Right kidney (tissue), 1 donor: ENCODE measurements at regions not wholly inside any gene's neighbourhood (a gene's known extent, or its start where the extent isn't known, plus 50 kb on each side); places are given as distances from the start of the nearest gene placed in this dataset.
A peak's percentile ranks its signal among the peaks of the same experiment; 100 is the strongest.
"Not testable (repeated sequence)": the region's sequence is repeated elsewhere in the genome, so short reads cannot be mapped to it uniquely, and the experiment has no call there.

Experiments used
- DNase-seq: peaks from one replicate; pipeline ENCODE4 v3.0.0-alpha.2; 2016

GRCh38 chr12:67843257-67843656 lies 146.0 kb upstream of the IFNG-AS1 start:
- DNase-seq: no peak

- no peak for DNase-seq
These were observed 136.5 kb upstream of the IFNG-AS1 start for GRCh38 chr12:67852701-67853100.

GRCh38 chr12:67853204-67853603 lies 136.0 kb upstream of the IFNG-AS1 start:
- DNase-seq: no peak

GRCh38 chr12:67854351-67854750 lies 134.9 kb upstream of the IFNG-AS1 start:
- no peak for DNase-seq

- DNase-seq: no peak
These were observed 134.1 kb upstream of the IFNG-AS1 start for GRCh38 chr12:67855103-67855502.

- no peak for DNase-seq
These were observed 118.0 kb upstream of the IFNG-AS1 start for GRCh38 chr12:67871231-67871630.

- DNase-seq: no peak
These were observed 115.9 kb upstream of the IFNG-AS1 start for GRCh38 chr12:67873355-67873754.

- DNase-seq: no peak
These were observed 112.8 kb upstream of the IFNG-AS1 start for GRCh38 chr12:67876305-67876915.

- DNase-seq: no peak
These were observed 111.5 kb upstream of the IFNG-AS1 start for GRCh38 chr12:67877727-67878126.

GRCh38 chr12:67879937-67880336 lies 109.3 kb upstream of the IFNG-AS1 start:
- DNase-seq: no peak

GRCh38 chr12:67881565-67881964 lies 107.7 kb upstream of the IFNG-AS1 start:
- no peak for DNase-seq

GRCh38 chr12:67884596-67884995 lies 104.7 kb upstream of the IFNG-AS1 start:
- no peak for DNase-seq

GRCh38 chr12:67885375-67886169 lies 103.7 kb upstream of the IFNG-AS1 start:
- no peak for DNase-seq

- DNase-seq: no peak
These were observed 102.2 kb upstream of the IFNG-AS1 start for GRCh38 chr12:67887065-67887464.

- DNase-seq: no peak
These were observed 99.3 kb upstream of the IFNG-AS1 start for GRCh38 chr12:67889931-67890330.

- DNase-seq: no peak
These were observed 98.5 kb upstream of the IFNG-AS1 start for GRCh38 chr12:67890726-67891258.

- no peak for DNase-seq
These were observed 97.7 kb upstream of the IFNG-AS1 start for GRCh38 chr12:67891596-67891995.

- peak; percentile 8 for DNase-seq
These were observed 96.8 kb upstream of the IFNG-AS1 start for GRCh38 chr12:67892259-67893021.

- peak; percentile 23 for DNase-seq
These were observed 96.1 kb upstream of the IFNG-AS1 start for GRCh38 chr12:67893022-67893580.

- not testable (repeated sequence) for DNase-seq
These were observed 88.8 kb upstream of the IFNG-AS1 start for GRCh38 chr12:67900418-67900817.

GRCh38 chr12:67909091-67909531 lies 80.1 kb upstream of the IFNG-AS1 start:
- no peak for DNase-seq

GRCh38 chr12:67909681-67910080 lies 79.6 kb upstream of the IFNG-AS1 start:
- no peak for DNase-seq
